IMR-90 (cell line): ENCODE measurements at regions not wholly inside any gene's neighbourhood (a gene's known extent, or its start where the extent isn't known, plus 50 kb on each side); places are given as distances from the start of the nearest gene placed in this dataset.

Experiments
- ATAC-seq: fragments of 200-7000 bp; cut with Tn5 transposase; 2 replicates; pipeline ENCODE4 v1.9.1; 2020; ENCODE audit warnings: low read depth, mild to moderate bottlenecking, moderate library complexity
- BruUV-seq: library from RNA; stranded (reverse); fragments of 400-500 nt; replicated peaks from 2 replicates; lab custom pipeline; 2021; lab: Mats Ljungman, UMichigan
- CTCF ChIA-PET: fragments of 300-600 bp; formaldehyde crosslinking; extraction: SDS; loops from one replicate; lab custom pipeline; 2021; ENCODE audit warnings: antibody characterized with exemption; lab: Yijun Ruan, JAX
- POLR2A ChIA-PET: fragments of 300-600 bp; sonication (Branson Sonifier 250); formaldehyde crosslinking; loops from one replicate; lab custom pipeline; 2022; ENCODE audit warnings: antibody characterized with exemption; ENCODE audit not compliant: unreplicated experiment; lab: Charles Lee
- DNase-seq: peaks from one replicate; pipeline ENCODE4 v3.0.0; 2013
- H2AFZ ChIP-seq: replicated peaks from 2 replicates; pipeline ENCODE3; 2013; ENCODE audit warnings: low read length, mild to moderate bottlenecking; ENCODE audit not compliant: poor library complexity
- H2AK5ac ChIP-seq: 2 replicates; pipeline ENCODE4 v1.6.1; 2013; ENCODE audit warnings: low read depth, low read length, inconsistent platforms
- H2AK9ac ChIP-seq: replicated peaks from 2 replicates; pipeline ENCODE3; 2013; ENCODE audit warnings: mild to moderate bottlenecking, low read depth, low read length, moderate library complexity; ENCODE audit not compliant: poor library complexity
- H2BK120ac ChIP-seq: 2 replicates; pipeline ENCODE4 v1.6.1; 2013; ENCODE audit warnings: low read depth, low read length, inconsistent platforms
- H2BK15ac ChIP-seq: 3 replicates; pipeline ENCODE4 v1.6.1; 2013; ENCODE audit warnings: low read depth, low read length, inconsistent platforms
- H2BK20ac ChIP-seq: 2 replicates; pipeline ENCODE4 v1.6.1; 2013; ENCODE audit warnings: low read depth, mild to moderate bottlenecking, inconsistent platforms, low read length, moderate library complexity
- H2BK5ac ChIP-seq: 2 replicates; pipeline ENCODE4 v1.6.1; 2013; ENCODE audit warnings: mild to moderate bottlenecking, low read depth, low read length, inconsistent platforms; ENCODE audit not compliant: poor library complexity, severe bottlenecking
- H3K14ac ChIP-seq: replicated peaks from 2 replicates; pipeline ENCODE4 v1.6.1; 2013; ENCODE audit warnings: low read depth, low read length, inconsistent platforms
- H3K18ac ChIP-seq: 2 replicates; pipeline ENCODE4 v1.6.1; 2013; ENCODE audit warnings: low read depth, low read length, control low read depth
- H3K23ac ChIP-seq: 2 replicates; pipeline ENCODE4 v1.6.1; 2013; ENCODE audit warnings: low read depth, low read length, inconsistent platforms
- H3K27ac ChIP-seq: 2 replicates; pipeline ENCODE4 v1.5.1; 2013; ENCODE audit warnings: mild to moderate bottlenecking, control low read depth, low read length; ENCODE audit not compliant: insufficient read depth
- H3K27me3 ChIP-seq: 2 replicates; pipeline ENCODE4 v1.6.1; 2013; ENCODE audit warnings: low read length; ENCODE audit not compliant: control insufficient read depth, insufficient read depth
- H3K36me3 ChIP-seq: 2 replicates; pipeline ENCODE4 v1.6.1; 2013; ENCODE audit warnings: low read length, mixed read lengths; ENCODE audit not compliant: control insufficient read depth, insufficient read depth
- H3K4ac ChIP-seq: 2 replicates; pipeline ENCODE4 v1.6.1; 2013; ENCODE audit warnings: low read depth, low read length, inconsistent platforms
- H3K4me1 ChIP-seq: 2 replicates; pipeline ENCODE4 v1.6.1; 2013; ENCODE audit warnings: low read length, mixed read lengths; ENCODE audit not compliant: control insufficient read depth, insufficient read depth
- H3K4me2 ChIP-seq: 2 replicates; pipeline ENCODE4 v1.6.1; 2013; ENCODE audit warnings: low read depth, mild to moderate bottlenecking, control low read depth, low read length, moderate library complexity
- H3K4me3 ChIP-seq: 2 replicates; pipeline ENCODE4 v1.5.1; 2013; ENCODE audit warnings: low read depth, mild to moderate bottlenecking, control low read depth, low read length, moderate library complexity; ENCODE audit not compliant: insufficient read depth
- H3K56ac ChIP-seq: 2 replicates; pipeline ENCODE4 v1.6.1; 2013; ENCODE audit warnings: low read length, inconsistent platforms; ENCODE audit not compliant: insufficient read depth; ENCODE audit errors: extremely low read depth
- H3K79me1 ChIP-seq, 2 experiments: 2 replicates each; pipeline ENCODE4 v1.6.1; 2013; ENCODE audit warnings: low read length in 2 of 2, inconsistent platforms in 1 of 2, low read depth in 1 of 2
- H3K9ac ChIP-seq: 2 replicates; pipeline ENCODE4 v1.6.1; 2013; ENCODE audit warnings: low read depth, low read length, control low read depth
- H3K9me1 ChIP-seq: 2 replicates; pipeline ENCODE4 v1.6.1; 2013; ENCODE audit warnings: low read length, inconsistent platforms; ENCODE audit not compliant: insufficient read depth
- H3K9me3 ChIP-seq: 2 replicates; pipeline ENCODE4 v1.6.1; 2013; ENCODE audit warnings: low read length; ENCODE audit not compliant: control insufficient read depth, insufficient read depth
- H4K20me1 ChIP-seq: 2 replicates; pipeline ENCODE4 v1.6.1; 2013; ENCODE audit warnings: low read length, inconsistent platforms; ENCODE audit not compliant: insufficient read depth
- H4K5ac ChIP-seq: 2 replicates; pipeline ENCODE4 v1.6.1; 2013; ENCODE audit warnings: mild to moderate bottlenecking, low read depth, low read length, control low read depth
- H4K8ac ChIP-seq, 2 experiments: 2 replicates each; pipeline ENCODE4 v1.6.1; 2013; ENCODE audit warnings: low read depth in 2 of 2, low read length in 2 of 2, control low read depth in 1 of 2, inconsistent platforms in 1 of 2
- H4K91ac ChIP-seq: 2 replicates; pipeline ENCODE4 v1.6.1; 2013; ENCODE audit warnings: low read depth, low read length, inconsistent platforms; ENCODE audit not compliant: insufficient read depth
- BHLHE40 ChIP-seq: fragments of 150-350 bp; IDR thresholded peaks from 2 replicates; pipeline ENCODE4 v1.6.1; 2016; ENCODE audit warnings: mild to moderate bottlenecking, low read depth, low read length
- CEBPB ChIP-seq: IDR thresholded peaks from 2 replicates; pipeline ENCODE4 v1.6.1; 2012; ENCODE audit warnings: low read depth, low read length, improper control_type of control experiment
- CHD1 ChIP-seq: IDR thresholded peaks from 2 replicates; pipeline ENCODE4 v1.6.1; 2012; ENCODE audit warnings: low read depth, low read length, improper control_type of control experiment
- FOS ChIP-seq: fragments of 150-350 bp; IDR thresholded peaks from 2 replicates; pipeline ENCODE4 v1.6.1; 2016; ENCODE audit warnings: low read depth, low read length
- MAZ ChIP-seq: IDR thresholded peaks from 2 replicates; pipeline ENCODE4 v1.6.1; 2012; ENCODE audit warnings: low read depth, mild to moderate bottlenecking, low read length, improper control_type of control experiment, moderate library complexity, borderline replicate concordance
- MXI1 ChIP-seq: IDR thresholded peaks from 2 replicates; pipeline ENCODE4 v1.6.1; 2012; ENCODE audit warnings: low read depth, mild to moderate bottlenecking, low read length, moderate library complexity, borderline replicate concordance
- NFE2L2 ChIP-seq: fragments of 150-350 bp; IDR thresholded peaks from 2 replicates; pipeline ENCODE4 v1.6.1; 2016; ENCODE audit warnings: low read depth, mild to moderate bottlenecking, low read length
- POLR2A ChIP-seq: IDR thresholded peaks from 2 replicates; pipeline ENCODE4 v1.6.1; 2012; ENCODE audit warnings: mild to moderate bottlenecking, low read depth, low read length
- RAD21 ChIP-seq: IDR thresholded peaks from 2 replicates; pipeline ENCODE4 v1.6.1; 2012; ENCODE audit warnings: low read length, improper control_type of control experiment
- RCOR1 ChIP-seq: IDR thresholded peaks from 2 replicates; pipeline ENCODE4 v1.6.1; 2012; ENCODE audit warnings: mild to moderate bottlenecking, low read length, improper control_type of control experiment; ENCODE audit not compliant: insufficient replicate concordance
- RFX5 ChIP-seq: IDR thresholded peaks from 2 replicates; pipeline ENCODE4 v1.8.0; 2012; ENCODE audit warnings: low read depth, mild to moderate bottlenecking, low read length, moderate library complexity
- SMC3 ChIP-seq: fragments of 150-350 bp; IDR thresholded peaks from 2 replicates; pipeline ENCODE4 v1.6.1; 2016; ENCODE audit warnings: low read depth, mild to moderate bottlenecking, antibody characterized with exemption, low read length, moderate library complexity
- WGBS, 2 experiments: methylation state at CpG; one replicate each; pipeline versions ENCODE4 v1.1.5 to v1.1.7; 2013; ENCODE audit warnings: missing lambda C conversion rate in 2 of 2; ENCODE audit not compliant: insufficient read length in 1 of 2; ENCODE audit errors: extremely low coverage in 2 of 2; 5-methylcytosine and 5-hydroxymethylcytosine counted together
- dilution Hi-C: fragments of 300-500 bp; cut with HindIII; formaldehyde crosslinking; loops from one replicate; pipeline ENCODE4 v1.14.3; 2018; ENCODE audit warnings: low sequenced_read_pairs; ENCODE audit not compliant: unreplicated experiment
- in situ Hi-C: fragments of 300-500 bp; cut with MboI; formaldehyde crosslinking; loops from 3 replicates; pipeline ENCODE4 v1.14.3; 2019; ENCODE audit warnings: low sequenced_read_pairs, inconsistent platforms, mixed read lengths
- intact Hi-C: fragments of 100-400 bp; cut with micrococcal nuclease; formaldehyde crosslinking; loops from 2 replicates; pipeline ENCODE4 v1.10.0; 2022
- TF ChIP-seq, protein P1 (sequence below): fragments of 150-350 bp; IDR thresholded peaks from 2 replicates; pipeline ENCODE4 v1.6.1; 2017; ENCODE audit warnings: mild to moderate bottlenecking, antibody characterized with exemption, low read length, low read depth
- TF ChIP-seq, protein P2 (sequence below): conservative IDR thresholded peaks from 2 replicates; pipeline ENCODE4 v1.5.1; 2012; ENCODE audit warnings: mild to moderate bottlenecking, low read depth, low read length, improper control_type of control experiment
- TF ChIP-seq, protein P3 (sequence below): fragments of 150-350 bp; IDR thresholded peaks from 2 replicates; pipeline ENCODE4 v1.6.1; 2016; ENCODE audit warnings: low read depth, mild to moderate bottlenecking, low read length, moderate library complexity, borderline replicate concordance

DNA sequence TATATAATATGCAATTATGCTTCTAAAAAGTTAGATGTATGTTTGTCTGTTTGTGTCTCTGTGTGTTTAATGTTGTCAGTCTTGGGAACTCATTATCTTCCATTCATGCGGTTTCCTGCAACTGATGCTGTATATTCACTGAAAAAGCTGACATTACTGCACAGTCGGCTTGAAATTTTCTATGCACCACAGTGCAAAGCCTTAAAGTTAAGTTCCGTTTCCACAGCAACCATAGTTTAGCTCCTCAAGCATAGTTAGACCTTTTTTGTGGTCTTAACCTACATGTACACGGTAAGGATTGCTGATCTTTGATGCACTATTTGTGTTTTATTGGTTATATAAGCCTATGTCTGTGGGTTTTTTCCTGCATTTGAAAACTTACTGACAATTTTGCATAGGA lies 309.4 kb downstream of the KCNC2 start:
- no peak overlapping the region for H3K18ac ChIP-seq
- no peak overlapping the region for H4K8ac ChIP-seq
- no peak overlapping the region for H2AK9ac ChIP-seq
- no peaks in the 10 kb centered on the region for H3K9me1 ChIP-seq
- intact Hi-C loops = no loop called here
- TF ChIP-seq, protein P1, sequence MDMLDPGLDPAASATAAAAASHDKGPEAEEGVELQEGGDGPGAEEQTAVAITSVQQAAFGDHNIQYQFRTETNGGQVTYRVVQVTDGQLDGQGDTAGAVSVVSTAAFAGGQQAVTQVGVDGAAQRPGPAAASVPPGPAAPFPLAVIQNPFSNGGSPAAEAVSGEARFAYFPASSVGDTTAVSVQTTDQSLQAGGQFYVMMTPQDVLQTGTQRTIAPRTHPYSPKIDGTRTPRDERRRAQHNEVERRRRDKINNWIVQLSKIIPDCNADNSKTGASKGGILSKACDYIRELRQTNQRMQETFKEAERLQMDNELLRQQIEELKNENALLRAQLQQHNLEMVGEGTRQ = no peak
- TF ChIP-seq CEBPB (no peak), RCOR1 (no peak), FOS (no peak), POLR2A (no peak), RAD21 (no peak), NFE2L2 (no peak), SMC3 (no peak), MXI1 (no peak), CHD1 (no peak), MAZ (no peak), BHLHE40 (no peak), RFX5 (no peak)
- TF ChIP-seq, protein P2, sequence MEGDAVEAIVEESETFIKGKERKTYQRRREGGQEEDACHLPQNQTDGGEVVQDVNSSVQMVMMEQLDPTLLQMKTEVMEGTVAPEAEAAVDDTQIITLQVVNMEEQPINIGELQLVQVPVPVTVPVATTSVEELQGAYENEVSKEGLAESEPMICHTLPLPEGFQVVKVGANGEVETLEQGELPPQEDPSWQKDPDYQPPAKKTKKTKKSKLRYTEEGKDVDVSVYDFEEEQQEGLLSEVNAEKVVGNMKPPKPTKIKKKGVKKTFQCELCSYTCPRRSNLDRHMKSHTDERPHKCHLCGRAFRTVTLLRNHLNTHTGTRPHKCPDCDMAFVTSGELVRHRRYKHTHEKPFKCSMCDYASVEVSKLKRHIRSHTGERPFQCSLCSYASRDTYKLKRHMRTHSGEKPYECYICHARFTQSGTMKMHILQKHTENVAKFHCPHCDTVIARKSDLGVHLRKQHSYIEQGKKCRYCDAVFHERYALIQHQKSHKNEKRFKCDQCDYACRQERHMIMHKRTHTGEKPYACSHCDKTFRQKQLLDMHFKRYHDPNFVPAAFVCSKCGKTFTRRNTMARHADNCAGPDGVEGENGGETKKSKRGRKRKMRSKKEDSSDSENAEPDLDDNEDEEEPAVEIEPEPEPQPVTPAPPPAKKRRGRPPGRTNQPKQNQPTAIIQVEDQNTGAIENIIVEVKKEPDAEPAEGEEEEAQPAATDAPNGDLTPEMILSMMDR = no peak
- TF ChIP-seq, protein P3, sequence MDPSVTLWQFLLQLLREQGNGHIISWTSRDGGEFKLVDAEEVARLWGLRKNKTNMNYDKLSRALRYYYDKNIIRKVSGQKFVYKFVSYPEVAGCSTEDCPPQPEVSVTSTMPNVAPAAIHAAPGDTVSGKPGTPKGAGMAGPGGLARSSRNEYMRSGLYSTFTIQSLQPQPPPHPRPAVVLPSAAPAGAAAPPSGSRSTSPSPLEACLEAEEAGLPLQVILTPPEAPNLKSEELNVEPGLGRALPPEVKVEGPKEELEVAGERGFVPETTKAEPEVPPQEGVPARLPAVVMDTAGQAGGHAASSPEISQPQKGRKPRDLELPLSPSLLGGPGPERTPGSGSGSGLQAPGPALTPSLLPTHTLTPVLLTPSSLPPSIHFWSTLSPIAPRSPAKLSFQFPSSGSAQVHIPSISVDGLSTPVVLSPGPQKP = no peak
- DNase-seq (no peak), ATAC-seq (no peak)
- POLR2A ChIA-PET = no interaction called here
- no TSS peak for BruUV-seq
- H3K4ac ChIP-seq = no peak overlapping the region
- H3K4me2 ChIP-seq = no peak overlapping the region
- CTCF ChIA-PET = no interaction called here
- H2BK5ac ChIP-seq = no peak overlapping the region
- no peak overlapping the region for H2BK15ac ChIP-seq
- H2AK5ac ChIP-seq = no peak overlapping the region
- no peaks in the 10 kb centered on the region for H3K27me3 ChIP-seq
- in situ Hi-C loops = no loop called here
- H3K56ac ChIP-seq = no peak overlapping the region
- dilution Hi-C loops = no loop called here
- no peak overlapping the region for H2BK20ac ChIP-seq
- H3K4me1 ChIP-seq = 0 out of 2 replicates have a peak, but pooled peaks cover 2% of the 10 kb centered on the region
- whole genome bisulfite sequencing, 2 experiments = no CpG with 5 or more reads among the region's 4 CpGs
- H3K79me1 ChIP-seq = no peaks in the 10 kb centered on the region
- H3K27ac ChIP-seq = no peak overlapping the region
- no peak overlapping the region for H4K91ac ChIP-seq
- H2AFZ ChIP-seq = no peak overlapping the region
- no peak overlapping the region for H3K14ac ChIP-seq
- no peak overlapping the region for H3K23ac ChIP-seq
- no peak overlapping the region for H3K9ac ChIP-seq
- no peak overlapping the region for H3K4me3 ChIP-seq
- H3K9me3 ChIP-seq = no peaks in the 10 kb centered on the region
- H3K36me3 ChIP-seq = no peaks in the 10 kb centered on the region
- H4K20me1 ChIP-seq = no peaks in the 10 kb centered on the region
- H2BK120ac ChIP-seq = no peak overlapping the region
- H4K5ac ChIP-seq = no peak overlapping the region
